H7 (cell line): ENCODE measurements at regions not wholly inside any gene's neighbourhood (a gene's known extent, or its start where the extent isn't known, plus 50 kb on each side); places are given as distances from the start of the nearest gene placed in this dataset.
"Not testable (repeated sequence)": the region's sequence is repeated elsewhere in the genome, so short reads cannot be mapped to it uniquely, and the experiment has no call there.

Source experiments
- DNase-seq: peaks from one replicate; pipeline ENCODE4 v3.0.0; 2012
- H3K27me3 ChIP-seq: 2 replicates; pipeline ENCODE4 v1.6.0; 2011; ENCODE audit warnings: mild to moderate bottlenecking, low read length; ENCODE audit not compliant: control insufficient read depth, insufficient read depth
- H3K36me3 ChIP-seq: replicated peaks from 2 replicates; pipeline ENCODE4 v1.5.1; 2011; ENCODE audit warnings: low read length; ENCODE audit not compliant: control insufficient read depth, insufficient read depth
- H3K4me3 ChIP-seq: 2 replicates; pipeline ENCODE4 v1.5.1; 2011; ENCODE audit warnings: low read depth, mild to moderate bottlenecking, control low read depth, low read length, moderate library complexity; ENCODE audit not compliant: insufficient read depth

DNA sequence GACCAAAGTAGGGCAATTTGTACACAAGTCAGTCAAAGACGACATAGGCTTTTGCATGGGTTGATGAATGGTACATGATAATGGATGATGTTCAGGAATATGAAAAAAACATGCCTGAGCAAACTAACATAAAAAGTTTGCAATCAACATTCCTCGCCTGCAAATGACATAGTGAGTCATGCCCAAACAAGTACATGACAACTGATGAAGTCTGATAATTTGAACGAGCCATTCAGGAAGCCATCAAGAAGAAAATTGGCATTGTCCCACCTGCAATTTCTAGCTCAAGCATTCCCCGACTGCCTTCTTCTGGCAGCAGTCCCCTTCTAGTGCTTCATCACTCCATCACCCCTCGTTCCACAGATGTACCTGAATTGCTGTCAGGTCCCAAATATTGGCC lies 118.4 kb upstream of the NR5A2 start:
- Histone ChIP-seq H3K4me3 (no peak overlapping the region), H3K27me3 (no peaks in the 10 kb centered on the region), H3K36me3 (no peaks in the 10 kb centered on the region)
- no peak for DNase-seq

DNA sequence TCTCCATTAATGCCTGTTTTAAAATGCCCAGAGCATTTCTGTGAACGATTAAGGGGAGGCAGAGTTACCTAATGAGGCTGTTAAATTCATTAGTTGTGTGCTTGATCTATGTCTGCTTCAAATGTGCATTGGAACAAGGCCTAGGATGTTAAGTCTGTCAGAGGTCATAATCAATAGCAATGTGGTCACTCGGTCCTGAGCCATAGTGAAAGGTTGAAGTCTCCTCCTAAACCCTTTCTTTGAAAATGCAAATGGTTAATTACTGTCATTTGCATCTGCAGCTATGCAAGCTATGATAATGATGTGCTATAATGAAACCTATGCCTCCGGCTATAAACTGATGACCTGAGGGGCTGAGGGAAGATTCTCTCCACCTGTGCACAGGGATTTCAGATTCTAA lies 114.2 kb upstream of the NR5A2 start:
- no peak for DNase-seq
- H3K4me3 ChIP-seq = no peak overlapping the region
- no peaks in the 10 kb centered on the region for H3K36me3 ChIP-seq
- H3K27me3 ChIP-seq = no peaks in the 10 kb centered on the region

DNA sequence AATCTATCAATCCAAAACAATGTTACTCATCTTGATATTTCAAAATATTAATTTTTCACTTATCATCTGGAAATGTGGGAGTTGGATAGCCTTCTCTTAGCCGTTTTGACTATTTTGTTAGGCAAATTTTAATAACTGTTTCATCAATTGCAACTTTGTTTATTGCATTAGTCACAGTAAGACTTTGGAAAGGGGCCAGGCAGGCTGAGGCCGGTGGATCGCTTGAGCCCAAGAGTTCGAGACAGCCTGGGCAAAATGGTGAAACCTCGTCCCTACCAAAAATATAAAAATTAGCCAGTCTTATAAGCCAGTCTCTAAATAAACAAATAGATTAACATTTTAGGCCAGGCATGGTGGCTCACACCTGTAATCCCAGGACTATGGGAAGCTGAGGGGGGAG lies 113.0 kb upstream of the NR5A2 start:
- Histone ChIP-seq H3K4me3 (no peak overlapping the region), H3K36me3 (no peaks in the 10 kb centered on the region), H3K27me3 (no peaks in the 10 kb centered on the region)
- DNase-seq = no peak

DNA sequence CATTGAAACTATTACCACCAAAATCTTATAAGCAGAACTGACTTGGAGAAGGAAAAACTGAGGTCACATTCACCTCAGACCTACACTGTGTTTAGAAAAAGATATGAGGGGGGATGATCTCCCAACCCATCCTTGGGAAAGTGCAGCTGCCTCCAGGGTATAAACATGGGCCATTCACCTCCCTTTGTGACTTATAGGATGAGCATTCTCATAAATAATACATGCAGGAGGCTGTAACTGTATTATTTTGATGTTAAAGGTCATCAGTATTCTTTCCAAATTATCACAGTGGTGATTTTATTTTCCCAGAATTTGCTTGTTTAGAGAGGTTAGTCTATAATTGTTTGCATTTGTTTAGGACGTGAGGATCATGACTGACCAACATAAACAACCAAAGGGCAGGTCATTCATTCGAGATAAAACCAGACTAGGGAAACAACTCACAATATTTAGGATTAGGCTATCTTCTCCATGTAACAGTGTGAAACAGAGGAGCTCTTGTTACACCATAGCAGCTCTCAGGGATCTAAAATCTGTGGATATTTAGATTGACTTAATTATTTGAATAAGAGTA lies 109.2 kb upstream of the NR5A2 start:
- Histone ChIP-seq H3K36me3 (no peaks in the 10 kb centered on the region), H3K4me3 (no peak overlapping the region)
- no peak for DNase-seq

DNA sequence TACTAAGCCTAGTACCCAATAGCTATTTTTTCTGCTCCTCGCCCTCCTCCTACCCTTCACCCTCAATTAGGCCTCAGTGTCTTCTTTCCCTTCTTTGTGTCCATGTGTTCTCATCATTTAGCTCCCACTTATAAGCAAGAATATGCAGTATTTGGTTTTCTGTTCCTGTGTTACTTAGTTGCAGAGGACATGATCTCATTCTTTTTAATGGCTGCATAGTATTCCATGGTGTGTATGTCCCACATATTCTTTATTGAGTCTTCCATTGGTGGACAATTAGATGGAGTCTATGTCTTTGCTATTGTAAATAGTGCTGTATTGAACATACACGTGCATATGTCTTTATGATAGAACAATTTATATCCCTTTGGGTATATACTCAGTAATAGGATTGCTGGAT lies 106.9 kb upstream of the NR5A2 start:
- DNase-seq = no peak
- no peak overlapping the region for H3K4me3 ChIP-seq
- no peaks in the 10 kb centered on the region for H3K36me3 ChIP-seq

More for the DNA sequence above, 109.2 kb upstream of the NR5A2 start:
- no peaks in the 10 kb centered on the region for H3K27me3 ChIP-seq

DNA sequence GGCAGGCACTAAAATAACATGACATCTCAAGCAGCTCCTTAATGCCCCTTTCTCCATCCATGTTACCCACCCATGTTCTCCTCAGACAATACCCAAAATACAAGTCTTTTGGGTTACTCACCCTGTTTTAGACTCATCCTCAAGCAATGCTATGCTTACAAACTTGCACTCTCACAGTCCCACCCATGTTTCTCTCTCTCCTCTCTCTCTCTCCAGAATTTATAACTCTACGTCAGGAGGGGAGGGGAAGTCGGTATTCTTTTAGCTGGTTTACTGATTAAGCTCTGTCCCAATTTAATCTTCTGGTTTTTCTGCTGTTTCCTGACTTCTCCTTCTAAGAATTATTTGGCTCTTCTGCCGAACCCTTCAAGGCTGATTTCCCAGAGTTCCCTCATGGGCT lies 98.0 kb upstream of the NR5A2 start:
- Histone ChIP-seq H3K4me3 (no peak overlapping the region), H3K36me3 (no peaks in the 10 kb centered on the region), H3K27me3 (no peaks in the 10 kb centered on the region)
- no peak for DNase-seq

More for the DNA sequence above, 106.9 kb upstream of the NR5A2 start:
- H3K27me3 ChIP-seq = no peaks in the 10 kb centered on the region

DNA sequence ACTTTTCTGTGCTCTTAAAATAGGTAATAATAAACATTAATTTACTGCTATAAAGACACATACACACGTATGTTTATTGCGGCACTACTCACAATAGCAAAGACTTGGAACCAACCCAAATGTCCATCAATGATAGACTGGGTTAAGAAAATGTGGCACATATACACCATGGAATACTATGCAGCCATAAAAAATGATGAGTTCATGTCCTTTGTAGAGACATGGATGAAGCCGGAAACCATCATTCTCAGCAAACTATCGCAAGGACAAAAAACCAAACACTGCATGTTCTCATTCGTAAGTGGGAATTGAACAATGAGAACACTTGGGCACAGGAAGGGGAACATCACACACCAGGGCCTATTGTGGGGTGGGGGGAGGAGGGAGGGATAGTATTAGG lies 97.4 kb upstream of the NR5A2 start:
- H3K4me3 ChIP-seq, DNase-seq, H3K36me3 ChIP-seq, H3K27me3 ChIP-seq: not testable (repeated sequence)

DNA sequence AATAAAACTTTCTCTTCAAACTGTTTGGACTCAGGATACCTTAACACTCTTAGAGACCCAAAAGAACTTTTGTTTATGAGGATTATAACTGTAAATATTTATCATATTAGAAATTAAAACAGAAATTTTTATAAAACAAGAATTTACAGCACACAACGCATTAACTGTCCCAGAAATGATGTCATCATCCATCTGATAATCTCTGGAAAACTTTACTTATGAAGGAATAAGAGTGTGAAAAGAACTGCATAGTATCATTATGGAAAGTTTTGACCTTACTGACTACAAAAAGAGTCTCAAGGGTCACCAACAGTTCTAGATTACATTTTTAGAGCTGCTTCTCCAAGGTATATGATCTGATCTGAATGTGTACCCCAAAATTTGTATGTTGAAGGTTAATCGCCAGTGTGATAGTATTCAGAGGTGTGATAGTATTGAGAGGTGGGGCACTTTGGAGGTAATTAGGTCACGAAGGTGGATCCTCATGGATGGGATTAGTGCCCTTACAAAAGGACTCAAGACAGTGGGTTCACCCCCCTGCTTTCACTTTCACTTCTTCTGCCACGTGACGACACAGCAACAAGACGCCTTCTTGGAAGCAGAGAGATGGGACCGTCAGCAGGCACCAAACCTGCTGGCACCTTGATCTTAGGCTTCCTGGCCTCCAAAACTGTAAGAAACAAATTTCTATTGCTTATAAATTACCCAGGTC lies 95.7 kb upstream of the NR5A2 start:
- no peaks in the 10 kb centered on the region for H3K36me3 ChIP-seq
- no peaks in the 10 kb centered on the region for H3K27me3 ChIP-seq
- DNase-seq = no peak
- no peak overlapping the region for H3K4me3 ChIP-seq

DNA sequence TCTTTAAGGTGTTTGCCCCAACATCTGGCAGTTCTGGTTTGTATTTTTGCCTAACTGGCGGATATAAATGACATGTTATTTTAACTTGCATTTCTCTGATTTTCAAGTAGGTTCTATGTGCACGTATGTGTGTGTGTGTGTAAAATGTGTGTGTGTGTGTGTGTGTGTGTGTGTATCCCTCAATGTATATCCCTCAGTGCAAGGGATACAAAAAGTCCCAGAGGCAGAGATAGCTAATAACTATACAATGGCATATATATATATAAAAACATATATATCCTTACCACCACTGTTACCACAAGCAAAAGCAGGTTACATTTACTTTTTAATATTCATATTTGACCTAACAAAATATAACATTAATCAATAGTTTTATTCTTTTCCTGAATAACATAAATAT lies 95.0 kb upstream of the NR5A2 start:
- no peak for DNase-seq
- Histone ChIP-seq H3K36me3 (no peaks in the 10 kb centered on the region), H3K4me3 (no peak overlapping the region), H3K27me3 (no peaks in the 10 kb centered on the region)

DNA sequence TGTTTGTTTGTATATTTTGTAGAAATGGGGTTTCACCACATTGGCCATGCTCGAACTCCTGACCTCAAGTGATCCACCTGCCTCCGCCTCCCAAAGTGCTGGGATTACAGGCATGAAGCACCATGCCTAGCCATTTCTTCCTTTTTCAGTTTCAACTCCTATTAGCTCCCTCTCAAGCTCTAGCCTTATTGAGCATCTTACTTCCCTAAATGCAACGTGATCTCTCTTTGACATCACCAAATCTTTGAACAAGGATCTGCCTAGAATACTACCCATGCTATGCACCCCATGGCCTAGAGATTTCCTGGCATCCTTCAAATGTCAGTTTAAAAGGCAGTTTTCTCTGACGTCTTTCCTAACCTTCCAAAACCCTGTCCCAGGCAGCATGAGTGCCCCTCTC lies 91.1 kb upstream of the NR5A2 start:
- DNase-seq = no peak

DNA sequence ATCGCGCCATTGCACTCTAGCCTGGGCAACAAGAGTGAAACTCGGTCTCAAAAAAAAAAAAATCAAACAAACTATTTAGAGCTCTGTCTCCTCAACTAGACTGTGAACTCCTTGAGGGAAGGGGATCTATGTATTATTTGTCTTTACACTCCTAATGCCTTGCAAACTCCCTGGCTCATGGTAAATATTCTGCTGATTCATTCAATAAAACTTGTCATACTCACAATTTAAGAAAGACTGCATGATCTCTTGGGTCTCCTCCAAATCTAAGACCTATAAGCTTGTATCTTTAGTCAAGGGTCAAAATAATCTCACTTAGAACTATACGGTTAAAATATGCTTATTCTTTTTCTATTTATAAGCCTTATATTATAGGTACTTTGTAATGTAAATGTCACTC lies 90.3 kb upstream of the NR5A2 start:
- no peak for DNase-seq
- Histone ChIP-seq H3K4me3 (no peak overlapping the region), H3K36me3 (no peaks in the 10 kb centered on the region), H3K27me3 (no peaks in the 10 kb centered on the region)

More for the DNA sequence above, 91.1 kb upstream of the NR5A2 start:
- Histone ChIP-seq H3K4me3 (no peak overlapping the region), H3K36me3 (no peaks in the 10 kb centered on the region), H3K27me3 (no peaks in the 10 kb centered on the region)

DNA sequence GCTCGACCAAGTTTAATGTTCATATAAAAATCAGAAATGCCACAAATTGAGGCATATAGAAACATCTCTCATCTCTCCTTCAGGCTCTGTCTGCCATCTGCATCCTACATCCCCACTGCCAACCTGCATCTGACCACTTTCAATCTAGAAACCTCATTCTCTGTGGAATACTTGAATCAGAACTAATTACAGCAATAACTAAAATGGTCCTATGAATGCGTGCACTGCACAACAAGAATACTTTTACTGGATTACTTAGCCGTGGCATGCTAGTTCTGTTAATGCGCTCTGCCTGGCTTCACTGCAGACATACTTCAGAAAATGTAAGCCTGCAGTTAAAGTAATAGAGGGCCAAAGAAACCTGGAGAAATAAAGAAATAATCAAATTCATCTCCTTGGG lies 89.8 kb upstream of the NR5A2 start:
- Histone ChIP-seq H3K27me3 (no peaks in the 10 kb centered on the region), H3K4me3 (no peak overlapping the region), H3K36me3 (no peaks in the 10 kb centered on the region)
- no peak for DNase-seq

DNA sequence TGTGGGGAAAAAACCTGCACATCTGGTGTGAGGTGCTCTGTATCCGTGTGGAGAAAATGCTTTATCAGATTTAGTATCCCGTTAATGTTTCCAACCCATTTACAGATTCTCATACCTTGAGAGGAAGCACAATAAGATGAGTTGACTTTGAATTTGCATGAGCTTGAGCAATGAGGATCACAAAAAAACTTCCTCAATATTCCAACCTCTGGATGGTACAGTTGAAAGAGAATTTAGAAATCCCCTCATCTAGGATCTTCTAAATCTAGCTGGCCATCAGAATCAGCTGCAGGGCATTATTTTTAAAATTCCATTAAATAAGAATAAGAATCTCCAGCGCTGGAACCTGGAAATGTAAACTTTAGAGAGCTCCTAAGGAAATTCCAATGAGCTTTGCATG lies 82.5 kb upstream of the NR5A2 start:
- no peaks in the 10 kb centered on the region for H3K27me3 ChIP-seq
- no peak for DNase-seq
- no peaks in the 10 kb centered on the region for H3K36me3 ChIP-seq
- no peak overlapping the region for H3K4me3 ChIP-seq

DNA sequence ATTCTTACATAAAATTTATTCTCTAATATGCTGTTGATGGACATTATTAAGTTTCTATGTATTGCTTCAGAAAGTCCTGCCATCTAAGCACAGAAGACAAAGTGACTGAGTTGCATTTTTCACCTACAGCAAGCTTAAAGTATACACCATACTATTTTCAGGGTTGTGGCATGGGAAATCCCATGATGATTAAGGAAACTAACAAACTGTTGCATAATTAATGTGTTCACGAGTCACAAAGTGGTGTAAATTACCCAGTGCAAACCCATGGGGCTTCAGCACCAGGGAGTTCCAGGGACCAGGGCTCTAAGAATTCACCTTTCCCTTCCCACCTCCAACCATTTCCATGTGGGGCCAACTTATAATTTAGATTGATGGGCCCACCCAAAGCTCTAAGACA lies 81.9 kb upstream of the NR5A2 start:
- Histone ChIP-seq H3K4me3 (no peak overlapping the region), H3K27me3 (no peaks in the 10 kb centered on the region), H3K36me3 (no peaks in the 10 kb centered on the region)
- DNase-seq = no peak

DNA sequence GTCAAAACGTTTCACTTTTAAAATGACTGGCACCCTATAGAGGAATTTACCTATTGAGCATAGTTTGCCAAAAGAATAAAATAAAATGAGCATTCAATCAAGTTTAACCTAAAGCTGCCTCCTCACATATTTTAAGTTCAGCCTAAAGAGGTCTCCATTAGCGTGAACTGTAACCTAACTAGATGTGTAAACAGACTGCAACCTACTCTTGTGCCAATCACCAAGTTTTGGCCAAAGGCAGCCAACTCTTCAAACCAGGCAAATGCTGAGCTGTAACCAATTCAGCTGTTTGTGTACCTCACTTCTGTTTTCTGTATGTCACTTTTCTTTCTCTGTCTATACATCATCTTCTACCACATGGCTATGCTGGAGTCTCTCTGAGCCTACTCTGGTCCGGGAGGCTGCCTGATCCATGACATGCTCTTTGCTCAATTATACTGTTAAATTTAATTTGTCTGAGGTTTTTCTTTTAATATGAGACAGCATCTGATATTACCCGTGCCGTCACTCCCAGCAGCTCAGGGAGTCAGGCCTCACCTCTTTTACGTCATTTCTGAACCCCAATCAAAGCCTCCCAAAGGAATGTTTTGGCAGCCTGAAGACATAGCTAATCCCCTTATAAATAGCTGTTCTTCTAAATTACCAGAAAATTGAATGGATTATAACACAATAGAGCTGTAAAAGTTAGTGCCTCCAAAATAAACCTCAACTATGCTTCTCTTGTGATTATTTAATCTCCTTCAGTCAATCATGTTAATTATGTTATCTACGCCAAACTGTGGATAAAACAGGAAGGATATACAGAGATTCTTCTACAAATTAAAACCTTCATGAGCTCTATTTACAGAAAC lies 81.0 kb upstream of the NR5A2 start:
- no peak for DNase-seq
- Histone ChIP-seq H3K4me3 (no peak overlapping the region), H3K36me3 (no peaks in the 10 kb centered on the region), H3K27me3 (no peaks in the 10 kb centered on the region)
